ENCODE measurements at regions not wholly inside any gene's neighbourhood (a gene's known extent, or its start where the extent isn't known, plus 50 kb on each side); places are given as distances from the start of the nearest gene placed in this dataset.

GRCh38 chr10:128514536-128514935 lies 388.3 kb upstream of the MKI67 start:
- no peak for ATAC-seq (ENCODE audit: insufficient read depth, low FRiP score)
- TF ChIP-seq, protein P1, sequence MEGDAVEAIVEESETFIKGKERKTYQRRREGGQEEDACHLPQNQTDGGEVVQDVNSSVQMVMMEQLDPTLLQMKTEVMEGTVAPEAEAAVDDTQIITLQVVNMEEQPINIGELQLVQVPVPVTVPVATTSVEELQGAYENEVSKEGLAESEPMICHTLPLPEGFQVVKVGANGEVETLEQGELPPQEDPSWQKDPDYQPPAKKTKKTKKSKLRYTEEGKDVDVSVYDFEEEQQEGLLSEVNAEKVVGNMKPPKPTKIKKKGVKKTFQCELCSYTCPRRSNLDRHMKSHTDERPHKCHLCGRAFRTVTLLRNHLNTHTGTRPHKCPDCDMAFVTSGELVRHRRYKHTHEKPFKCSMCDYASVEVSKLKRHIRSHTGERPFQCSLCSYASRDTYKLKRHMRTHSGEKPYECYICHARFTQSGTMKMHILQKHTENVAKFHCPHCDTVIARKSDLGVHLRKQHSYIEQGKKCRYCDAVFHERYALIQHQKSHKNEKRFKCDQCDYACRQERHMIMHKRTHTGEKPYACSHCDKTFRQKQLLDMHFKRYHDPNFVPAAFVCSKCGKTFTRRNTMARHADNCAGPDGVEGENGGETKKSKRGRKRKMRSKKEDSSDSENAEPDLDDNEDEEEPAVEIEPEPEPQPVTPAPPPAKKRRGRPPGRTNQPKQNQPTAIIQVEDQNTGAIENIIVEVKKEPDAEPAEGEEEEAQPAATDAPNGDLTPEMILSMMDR (IDR thresholded peaks at IDR 0.05; ENCODE audit: control extremely low read depth, extremely low read depth) = no peak
- 74 to 79% methylated on average over 6 of the region's 6 CpGs for WGBS, 2 donors

GRCh38 chr10:128516180-128516579 lies 390.0 kb upstream of the MKI67 start:
- 80 to 82% methylated on average over 3 of the region's 3 CpGs for WGBS, 2 donors
- TF ChIP-seq, protein P1 (IDR thresholded peaks at IDR 0.05; ENCODE audit: control extremely low read depth, extremely low read depth) = no peak

More at GRCh38 chr10:128514536-128514935, 388.3 kb upstream of the MKI67 start:
- Histone ChIP-seq H3K27ac (ENCODE audit: low read depth in 1 of 2, low read length in 1 of 2) (no peak overlapping the region), H3K4me3 (no peak overlapping the region), H3K9ac (ENCODE audit: insufficient read depth in 1 of 2, low read length in 2 of 2) (no peak overlapping the region), H3K9me3 (ENCODE audit: control insufficient read depth in 4 of 4, insufficient read depth in 3 of 4, low read length in 3 of 4) (peaks cover 0 to 2% (median 0%) of the 10 kb centered on the region in 4 donors), H3K27me3 (ENCODE audit: control insufficient read depth in 3 of 3, insufficient read depth in 3 of 3, low read length in 2 of 3) (peaks cover 0 to 6% (median 0%) of the 10 kb centered on the region in 3 donors), H3K36me3 (ENCODE audit: control insufficient read depth in 4 of 4, insufficient read depth in 4 of 4, low read length in 4 of 4) (no peaks in the 10 kb centered on the region), H3K4me1 (ENCODE audit: control insufficient read depth in 5 of 5, insufficient read depth in 5 of 5, low read length in 5 of 5) (no peaks in the 10 kb centered on the region)
- DNase-seq = no peak

DNA sequence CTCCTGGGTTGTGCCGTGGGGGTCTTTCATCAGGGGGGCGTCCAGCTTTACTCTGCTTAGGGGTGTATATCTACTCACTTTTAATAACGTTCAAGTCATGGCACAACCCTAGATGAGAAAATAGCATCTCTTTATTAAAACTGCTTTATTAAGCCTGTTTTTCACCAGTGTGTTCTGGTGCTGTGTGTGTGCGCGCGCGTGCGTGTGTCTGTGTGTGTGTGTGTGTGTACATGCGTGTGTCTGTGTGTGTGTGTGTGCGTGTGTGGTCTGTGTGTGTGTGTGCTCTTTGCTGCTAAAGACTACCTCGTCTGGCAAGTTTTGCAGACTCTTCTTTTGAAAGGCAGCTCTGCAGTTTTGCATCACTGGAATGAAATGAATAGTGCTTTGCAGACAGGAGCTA lies 390.9 kb upstream of the MKI67 start:
- no peak overlapping the region for H3K9ac ChIP-seq (ENCODE audit: insufficient read depth in 1 of 2, low read length in 2 of 2)
- H3K36me3 ChIP-seq (ENCODE audit: control insufficient read depth in 4 of 4, insufficient read depth in 4 of 4, low read length in 4 of 4) = no peaks in the 10 kb centered on the region
- WGBS, 2 donors = 82 to 89% methylated on average over 11 of the region's 11 CpGs
- H3K4me1 ChIP-seq (ENCODE audit: control insufficient read depth in 5 of 5, insufficient read depth in 5 of 5, low read length in 5 of 5) = no peaks in the 10 kb centered on the region
- peaks cover 0 to 6% (median 0%) of the 10 kb centered on the region in 4 donors for H3K9me3 ChIP-seq (ENCODE audit: control insufficient read depth in 4 of 4, insufficient read depth in 3 of 4, low read length in 3 of 4)
- peaks cover 0 to 6% (median 0%) of the 10 kb centered on the region in 3 donors for H3K27me3 ChIP-seq (ENCODE audit: control insufficient read depth in 3 of 3, insufficient read depth in 3 of 3, low read length in 2 of 3)
- H3K4me3 ChIP-seq = no peak overlapping the region
- H3K27ac ChIP-seq (ENCODE audit: low read depth in 1 of 2, low read length in 1 of 2) = no peak overlapping the region
- no peak for DNase-seq
- no peak for ATAC-seq (ENCODE audit: insufficient read depth, low FRiP score)
- TF ChIP-seq, protein P1 (IDR thresholded peaks at IDR 0.05; ENCODE audit: control extremely low read depth, extremely low read depth) = no peak

More at GRCh38 chr10:128516180-128516579, 390.0 kb upstream of the MKI67 start:
- no peak for ATAC-seq (ENCODE audit: insufficient read depth, low FRiP score)
- Histone ChIP-seq H3K9ac (ENCODE audit: insufficient read depth in 1 of 2, low read length in 2 of 2) (no peak overlapping the region), H3K4me1 (ENCODE audit: control insufficient read depth in 5 of 5, insufficient read depth in 5 of 5, low read length in 5 of 5) (no peaks in the 10 kb centered on the region), H3K9me3 (ENCODE audit: control insufficient read depth in 4 of 4, insufficient read depth in 3 of 4, low read length in 3 of 4) (peaks cover 0 to 5% (median 0%) of the 10 kb centered on the region in 4 donors), H3K36me3 (ENCODE audit: control insufficient read depth in 4 of 4, insufficient read depth in 4 of 4, low read length in 4 of 4) (no peaks in the 10 kb centered on the region), H3K27ac (ENCODE audit: low read depth in 1 of 2, low read length in 1 of 2) (no peak overlapping the region), H3K27me3 (ENCODE audit: control insufficient read depth in 3 of 3, insufficient read depth in 3 of 3, low read length in 2 of 3) (peaks cover 0 to 6% (median 0%) of the 10 kb centered on the region in 3 donors), H3K4me3 (no peak overlapping the region)
- no peak for DNase-seq

DNA sequence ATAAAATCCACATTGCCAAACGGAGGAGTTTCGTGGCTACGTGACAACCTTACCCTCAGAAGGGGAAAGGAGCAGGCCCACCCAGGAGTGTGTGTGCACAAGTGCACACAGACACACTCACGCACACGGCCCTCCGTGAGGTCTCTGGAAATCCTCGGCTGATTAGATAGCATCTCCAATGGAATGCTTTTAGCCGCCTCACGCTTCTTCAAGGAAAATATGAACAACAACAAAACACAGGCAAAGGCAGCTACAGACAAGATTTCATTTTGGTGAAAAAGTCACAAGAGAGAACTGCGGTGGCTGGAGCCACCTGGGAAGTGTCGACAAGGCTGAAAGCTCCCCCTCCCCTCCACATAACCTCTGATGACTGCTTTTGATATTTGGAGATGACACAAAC lies 391.8 kb upstream of the MKI67 start:
- H3K9me3 ChIP-seq (ENCODE audit: control insufficient read depth in 4 of 4, insufficient read depth in 3 of 4, low read length in 3 of 4) = peaks cover 0 to 6% (median 0%) of the 10 kb centered on the region in 4 donors
- WGBS, 2 donors = 71 to 85% methylated on average over 11 of the region's 11 CpGs
- no peaks in the 10 kb centered on the region for H3K36me3 ChIP-seq (ENCODE audit: control insufficient read depth in 4 of 4, insufficient read depth in 4 of 4, low read length in 4 of 4)
- H3K4me1 ChIP-seq (ENCODE audit: control insufficient read depth in 5 of 5, insufficient read depth in 5 of 5, low read length in 5 of 5) = no peaks in the 10 kb centered on the region
- no peak overlapping the region for H3K9ac ChIP-seq (ENCODE audit: insufficient read depth in 1 of 2, low read length in 2 of 2)
- H3K4me3 ChIP-seq = no peak overlapping the region
- TF ChIP-seq, protein P1 (IDR thresholded peaks at IDR 0.05; ENCODE audit: control extremely low read depth, extremely low read depth) = no peak
- no peak for DNase-seq
- peaks cover 0 to 6% (median 0%) of the 10 kb centered on the region in 3 donors for H3K27me3 ChIP-seq (ENCODE audit: control insufficient read depth in 3 of 3, insufficient read depth in 3 of 3, low read length in 2 of 3)
- no peak for ATAC-seq (ENCODE audit: insufficient read depth, low FRiP score)
- H3K27ac ChIP-seq (ENCODE audit: low read depth in 1 of 2, low read length in 1 of 2) = no peak overlapping the region

Data from lung (tissue), 11 donors.